ENCODE measurements at regions not wholly inside any gene's neighbourhood (a gene's known extent, or its start where the extent isn't known, plus 50 kb on each side); places are given as distances from the start of the nearest gene placed in this dataset.

DNA sequence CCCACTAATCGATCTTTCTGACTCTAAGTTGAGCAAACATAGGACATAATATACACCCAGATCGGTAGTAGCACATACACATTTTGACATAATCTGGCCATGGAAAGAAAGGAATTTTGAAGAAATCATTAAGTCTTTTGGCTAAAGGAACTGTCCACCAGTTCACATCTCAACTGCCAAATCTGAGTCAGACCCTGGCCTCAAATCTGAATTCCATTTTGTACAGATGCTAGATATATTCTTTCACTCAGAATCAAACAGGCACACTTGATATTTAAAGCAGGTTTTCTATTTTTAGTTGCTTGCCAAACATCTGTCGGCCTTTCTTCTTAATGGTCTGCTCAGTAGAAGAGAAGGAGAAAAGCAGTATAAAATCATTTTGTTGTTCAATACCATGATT lies 281.8 kb downstream of the BARHL2 start:
- no peaks in the 10 kb centered on the region for H3K9me3 Mint-ChIP-seq
- ATAC-seq (replicated peaks) = no peak
- H3K36me3 Mint-ChIP-seq (ENCODE audit: low read depth) = no peaks in the 10 kb centered on the region
- H3K27ac Mint-ChIP-seq = no peak overlapping the region
- no peaks in the 10 kb centered on the region for H3K27me3 Mint-ChIP-seq
- H3K4me3 Mint-ChIP-seq = no peak overlapping the region
- H3K4me1 Mint-ChIP-seq = no peaks in the 10 kb centered on the region

DNA sequence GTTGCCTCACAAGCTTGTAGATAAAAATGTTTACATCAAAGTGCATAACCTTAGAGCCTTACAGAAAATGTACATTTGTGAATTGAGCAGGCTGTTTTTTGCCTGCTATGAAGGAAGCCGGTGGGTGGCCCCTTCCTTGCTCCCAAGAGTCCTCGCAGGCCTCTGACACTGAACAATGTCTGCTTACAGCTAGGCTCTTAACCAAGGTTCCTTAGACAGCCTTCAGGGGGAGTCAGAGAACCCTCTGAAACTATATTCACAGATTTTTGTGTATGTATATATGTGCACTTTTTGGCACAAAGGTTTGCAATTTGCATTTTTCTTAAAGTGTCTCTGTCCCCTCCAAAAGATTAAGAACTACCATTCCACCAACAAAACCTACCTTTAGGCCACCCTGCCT lies 282.6 kb downstream of the BARHL2 start:
- no peak overlapping the region for H3K27ac Mint-ChIP-seq
- no peaks in the 10 kb centered on the region for H3K36me3 Mint-ChIP-seq (ENCODE audit: low read depth)
- H3K9me3 Mint-ChIP-seq = no peaks in the 10 kb centered on the region
- H3K27me3 Mint-ChIP-seq = no peaks in the 10 kb centered on the region
- ATAC-seq (replicated peaks) = no peak
- no peak overlapping the region for H3K4me3 Mint-ChIP-seq
- no peaks in the 10 kb centered on the region for H3K4me1 Mint-ChIP-seq

DNA sequence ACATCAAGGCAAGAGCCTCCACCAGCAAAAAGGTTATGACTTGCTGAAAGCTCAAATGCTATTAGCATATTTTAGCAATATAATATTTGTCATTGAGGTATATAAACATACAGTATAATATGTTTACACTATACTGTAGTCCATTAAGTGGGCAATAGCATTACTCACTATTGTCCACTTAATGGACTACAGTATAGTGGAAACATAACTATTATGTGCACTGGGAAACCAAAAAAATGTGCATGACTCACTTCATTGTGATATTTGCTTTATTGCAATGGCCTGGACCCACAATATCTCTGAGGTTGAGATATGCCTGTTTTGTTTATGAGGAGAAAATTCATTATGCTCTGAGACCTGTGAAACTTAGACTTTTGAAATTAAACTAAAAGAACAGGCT lies 300.0 kb downstream of the BARHL2 start:
- ATAC-seq (replicated peaks) = no peak
- Mint-ChIP-seq H3K4me1 (no peaks in the 10 kb centered on the region), H3K9me3 (no peaks in the 10 kb centered on the region), H3K4me3 (no peak overlapping the region), H3K27me3 (no peaks in the 10 kb centered on the region), H3K36me3 (ENCODE audit: low read depth) (no peaks in the 10 kb centered on the region), H3K27ac (no peak overlapping the region)

DNA sequence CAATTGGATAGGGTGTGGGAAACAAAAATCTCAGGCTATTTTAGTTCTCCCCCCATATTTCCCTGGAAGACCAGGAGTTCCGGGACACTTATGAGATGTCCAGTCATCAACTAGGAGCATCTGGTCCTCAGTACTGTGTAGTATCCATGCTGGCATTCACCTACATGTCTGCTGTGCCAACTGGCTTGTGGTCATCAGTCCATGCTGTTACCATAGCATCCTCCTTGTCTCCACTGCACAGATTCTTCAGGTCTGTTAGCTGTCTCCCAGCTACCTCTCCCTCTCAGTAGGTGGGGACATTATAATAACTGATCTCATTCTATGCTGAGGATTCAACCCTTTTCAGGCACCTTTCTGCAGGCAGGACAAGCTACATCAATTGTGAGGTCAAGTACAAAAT lies 302.9 kb downstream of the BARHL2 start:
- H3K36me3 Mint-ChIP-seq (ENCODE audit: low read depth) = no peaks in the 10 kb centered on the region

DNA sequence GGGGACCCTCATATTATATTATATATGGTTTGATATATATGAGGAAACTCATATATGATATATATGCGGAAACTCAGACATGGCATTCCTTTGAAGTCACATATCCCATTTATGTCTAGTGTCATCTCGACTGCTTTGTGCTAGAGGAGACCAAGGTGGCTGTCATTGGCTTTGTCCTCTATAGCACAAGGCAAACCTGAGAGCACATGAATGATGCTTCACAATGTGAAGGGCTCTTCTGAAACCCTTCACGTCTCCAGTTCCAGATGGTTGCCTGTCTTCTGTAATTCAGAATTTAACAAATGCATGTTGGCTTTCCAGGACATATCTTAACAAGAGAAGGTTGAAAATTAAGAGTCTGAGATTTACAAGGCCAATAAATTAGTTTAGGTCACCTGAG lies 303.6 kb downstream of the BARHL2 start:
- H3K27ac Mint-ChIP-seq = no peak overlapping the region
- H3K36me3 Mint-ChIP-seq (ENCODE audit: low read depth) = no peaks in the 10 kb centered on the region
- no peaks in the 10 kb centered on the region for H3K4me1 Mint-ChIP-seq
- H3K4me3 Mint-ChIP-seq = no peak overlapping the region
- peaks cover 5% of the 10 kb centered on the region for H3K27me3 Mint-ChIP-seq
- no peak for ATAC-seq (replicated peaks)
- no peaks in the 10 kb centered on the region for H3K9me3 Mint-ChIP-seq

More for the DNA sequence above, 302.9 kb downstream of the BARHL2 start:
- H3K4me3 Mint-ChIP-seq = no peak overlapping the region
- ATAC-seq (replicated peaks) = no peak
- no peak overlapping the region for H3K27ac Mint-ChIP-seq
- H3K9me3 Mint-ChIP-seq = no peaks in the 10 kb centered on the region
- H3K4me1 Mint-ChIP-seq = no peaks in the 10 kb centered on the region
- peaks cover 5% of the 10 kb centered on the region for H3K27me3 Mint-ChIP-seq

DNA sequence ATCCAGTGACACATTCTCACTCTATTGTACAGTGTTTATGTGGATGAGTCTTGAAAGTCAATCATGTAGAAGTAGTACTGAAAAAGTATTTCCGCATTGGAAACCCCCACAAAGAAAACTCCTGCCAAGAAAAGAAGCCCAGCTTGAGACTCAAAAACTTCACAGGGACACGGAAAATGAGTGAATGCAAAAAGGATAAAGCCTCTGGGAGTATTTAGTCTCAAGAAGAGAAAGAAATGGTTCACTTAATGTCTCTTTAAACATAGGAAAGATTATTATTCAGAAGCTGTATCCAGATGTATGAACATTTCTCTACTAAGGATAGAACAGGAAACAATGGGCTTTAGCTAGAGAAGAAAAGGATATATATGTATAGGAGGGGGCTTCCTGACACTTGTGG lies 304.5 kb downstream of the BARHL2 start:
- H3K27ac Mint-ChIP-seq = no peak overlapping the region
- ATAC-seq (replicated peaks) = no peak
- peaks cover 5% of the 10 kb centered on the region for H3K27me3 Mint-ChIP-seq
- no peak overlapping the region for H3K4me3 Mint-ChIP-seq
- no peaks in the 10 kb centered on the region for H3K9me3 Mint-ChIP-seq
- H3K4me1 Mint-ChIP-seq = no peaks in the 10 kb centered on the region
- no peaks in the 10 kb centered on the region for H3K36me3 Mint-ChIP-seq (ENCODE audit: low read depth)

DNA sequence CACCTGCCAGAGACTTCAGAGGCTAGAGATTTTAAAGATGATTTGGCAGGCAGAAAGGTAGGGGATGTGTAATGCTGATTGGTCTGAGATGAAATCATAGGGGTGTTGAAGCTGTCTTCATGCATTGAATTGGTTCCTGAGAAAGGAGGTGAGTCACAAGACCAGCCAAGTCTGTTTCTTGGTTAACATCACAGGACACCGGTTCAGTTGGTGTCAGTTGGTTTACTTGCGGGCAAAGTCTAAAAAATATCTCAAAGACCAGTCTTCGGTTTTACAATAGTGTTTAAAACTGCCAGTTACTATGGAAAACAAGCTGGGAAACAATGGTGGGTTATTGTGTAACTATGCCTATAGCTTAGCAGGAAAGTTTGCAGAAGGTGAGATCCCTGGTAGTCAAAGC lies 305.9 kb downstream of the BARHL2 start:
- no peaks in the 10 kb centered on the region for H3K36me3 Mint-ChIP-seq (ENCODE audit: low read depth)
- ATAC-seq (replicated peaks) = no peak
- H3K4me1 Mint-ChIP-seq = no peaks in the 10 kb centered on the region
- H3K9me3 Mint-ChIP-seq = no peaks in the 10 kb centered on the region
- H3K27me3 Mint-ChIP-seq = peaks cover 5% of the 10 kb centered on the region
- no peak overlapping the region for H3K27ac Mint-ChIP-seq
- H3K4me3 Mint-ChIP-seq = no peak overlapping the region

DNA sequence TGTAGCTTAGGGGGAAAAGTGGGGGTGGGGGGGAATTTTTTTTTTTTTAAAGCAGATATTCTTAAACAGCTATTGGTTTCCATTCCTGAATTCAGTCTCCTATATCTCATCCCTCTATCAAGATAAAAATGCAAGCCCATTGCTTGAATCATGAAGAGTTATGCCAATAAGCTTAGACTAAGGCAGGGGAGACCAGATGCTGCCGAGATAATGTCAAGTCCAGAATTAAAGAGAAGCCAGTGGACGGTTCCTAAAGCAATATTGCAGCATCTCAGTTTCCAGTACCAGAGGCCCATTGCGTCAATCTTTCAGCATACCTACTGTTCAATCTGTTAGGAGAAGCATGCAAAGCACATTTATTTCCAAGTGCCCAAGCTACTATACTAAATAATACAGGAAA lies 309.4 kb downstream of the BARHL2 start:
- no peak overlapping the region for H3K27ac Mint-ChIP-seq
- H3K36me3 Mint-ChIP-seq (ENCODE audit: low read depth) = no peaks in the 10 kb centered on the region
- H3K27me3 Mint-ChIP-seq = peaks cover 9% of the 10 kb centered on the region
- H3K4me1 Mint-ChIP-seq = no peaks in the 10 kb centered on the region
- no peak overlapping the region for H3K4me3 Mint-ChIP-seq
- no peak for ATAC-seq (replicated peaks)
- H3K9me3 Mint-ChIP-seq = no peaks in the 10 kb centered on the region

DNA sequence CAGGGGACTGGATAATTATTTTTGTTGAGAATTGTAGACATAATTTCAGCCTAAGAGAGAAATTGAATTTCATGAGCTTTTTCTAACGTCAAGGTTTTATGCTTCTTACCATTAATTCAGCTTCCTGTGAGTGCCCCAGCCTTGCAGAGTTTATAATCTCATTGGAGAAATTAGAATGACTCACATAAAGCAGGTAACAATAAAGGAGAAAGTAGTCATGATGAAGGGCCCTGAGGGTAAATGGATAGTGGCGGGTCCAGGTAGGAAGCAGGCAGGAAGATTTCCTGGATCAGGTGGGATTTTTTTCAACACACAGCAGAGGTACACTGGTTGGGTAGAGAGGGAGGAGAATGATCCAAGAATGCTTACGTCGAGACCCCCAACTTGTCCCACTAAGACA lies 311.4 kb downstream of the BARHL2 start:
- H3K27ac Mint-ChIP-seq = no peak overlapping the region
- H3K4me1 Mint-ChIP-seq = no peaks in the 10 kb centered on the region
- no peaks in the 10 kb centered on the region for H3K36me3 Mint-ChIP-seq (ENCODE audit: low read depth)
- H3K4me3 Mint-ChIP-seq = no peak overlapping the region
- peaks cover 7% of the 10 kb centered on the region for H3K27me3 Mint-ChIP-seq
- ATAC-seq (replicated peaks) = no peak
- no peaks in the 10 kb centered on the region for H3K9me3 Mint-ChIP-seq

DNA sequence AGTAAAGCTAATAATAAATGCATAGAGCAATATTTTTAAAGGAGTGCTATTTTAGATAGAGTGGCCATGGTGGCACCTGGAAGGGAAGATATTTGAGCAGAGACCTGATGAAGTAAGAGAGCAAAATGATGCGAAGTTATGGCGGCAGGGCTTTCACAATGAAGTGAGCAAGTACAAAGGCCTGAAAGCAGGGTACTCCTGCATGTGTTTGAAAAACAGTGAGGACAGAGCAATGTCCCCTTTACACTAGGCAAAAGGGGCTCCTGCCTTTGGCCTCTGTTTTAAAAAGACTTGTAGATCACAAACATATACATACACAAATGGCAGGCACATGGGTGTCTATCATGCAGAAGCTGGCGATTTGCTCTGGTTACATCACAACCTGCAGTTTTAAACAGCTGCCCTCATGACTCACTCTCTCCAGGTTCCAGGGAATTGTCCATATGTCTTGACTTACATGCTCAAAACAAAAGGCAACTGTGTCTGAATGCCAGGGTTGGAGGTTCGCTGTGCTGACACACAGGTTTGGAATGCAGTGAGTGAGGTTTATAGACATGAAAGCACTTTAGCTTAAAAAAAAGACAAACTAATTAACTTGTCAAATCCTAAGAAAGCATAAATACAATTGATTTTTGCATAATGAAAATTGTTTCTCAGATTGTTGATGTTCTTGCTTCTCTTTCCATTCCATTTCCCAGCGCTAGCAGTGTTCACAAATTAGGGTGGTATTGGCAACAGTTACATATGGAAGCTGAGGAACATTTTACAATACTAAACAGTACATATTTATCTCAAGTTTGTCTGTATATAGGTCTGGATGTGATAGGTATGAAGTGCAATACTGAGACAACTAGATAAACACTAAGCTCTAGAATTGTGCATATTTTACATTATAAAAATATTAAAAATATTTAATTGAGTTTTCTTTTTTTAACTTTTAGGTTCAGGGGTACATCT lies 313.9 kb downstream of the BARHL2 start:
- Mint-ChIP-seq H3K27me3 (peaks cover 7% of the 10 kb centered on the region), H3K9me3 (no peaks in the 10 kb centered on the region), H3K4me3 (no peak overlapping the region), H3K36me3 (ENCODE audit: low read depth) (no peaks in the 10 kb centered on the region), H3K4me1 (no peaks in the 10 kb centered on the region), H3K27ac (no peak overlapping the region)
- ATAC-seq (replicated peaks) = no peak

DNA sequence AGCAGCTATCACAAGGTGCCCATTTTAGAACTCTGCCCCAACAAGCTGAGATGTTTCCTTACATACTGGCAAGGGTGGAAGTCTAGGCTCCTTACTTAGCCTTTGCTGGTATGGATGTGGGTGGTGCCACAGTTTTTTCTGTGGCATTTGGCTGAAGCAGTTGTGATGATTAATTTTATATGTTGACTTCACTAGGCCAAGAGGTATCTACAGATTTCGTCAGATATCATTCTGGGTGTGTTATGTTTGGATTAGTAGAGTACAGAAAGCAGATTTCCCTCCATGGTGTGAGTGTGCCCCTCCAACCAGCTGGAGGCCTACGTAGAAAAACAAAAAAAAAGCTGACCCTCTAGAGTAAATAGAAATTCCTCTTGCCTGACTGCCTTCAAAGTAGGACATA lies 317.0 kb downstream of the BARHL2 start:
- Mint-ChIP-seq H3K9me3 (no peaks in the 10 kb centered on the region), H3K36me3 (ENCODE audit: low read depth) (no peaks in the 10 kb centered on the region), H3K27me3 (peaks cover 3% of the 10 kb centered on the region), H3K27ac (no peak overlapping the region), H3K4me1 (no peaks in the 10 kb centered on the region), H3K4me3 (no peak overlapping the region)
- ATAC-seq (replicated peaks) = no peak

DNA sequence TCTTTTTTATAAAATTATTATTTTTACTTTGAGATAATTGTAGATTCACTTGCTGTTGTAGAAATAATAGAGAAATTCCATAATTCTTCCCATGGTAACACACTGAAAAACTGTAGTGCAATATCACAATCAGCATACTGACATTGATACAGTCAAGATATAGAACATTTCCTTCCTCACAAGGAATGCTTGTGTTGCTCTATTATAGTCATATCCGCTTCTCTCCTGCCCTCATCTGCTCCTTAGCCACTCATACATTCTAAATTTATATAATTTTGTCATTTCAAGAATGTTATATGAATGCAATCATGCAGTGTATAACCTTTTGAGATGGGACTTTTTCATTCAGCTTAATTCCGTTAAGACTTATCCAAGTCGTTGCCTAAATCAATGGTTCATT lies 320.2 kb downstream of the BARHL2 start:
- peaks cover 3% of the 10 kb centered on the region for H3K27me3 Mint-ChIP-seq
- no peak for ATAC-seq (replicated peaks)
- H3K36me3 Mint-ChIP-seq (ENCODE audit: low read depth) = no peaks in the 10 kb centered on the region
- H3K27ac Mint-ChIP-seq = no peak overlapping the region
- H3K9me3 Mint-ChIP-seq = no peaks in the 10 kb centered on the region
- no peaks in the 10 kb centered on the region for H3K4me1 Mint-ChIP-seq
- H3K4me3 Mint-ChIP-seq = no peak overlapping the region

DNA sequence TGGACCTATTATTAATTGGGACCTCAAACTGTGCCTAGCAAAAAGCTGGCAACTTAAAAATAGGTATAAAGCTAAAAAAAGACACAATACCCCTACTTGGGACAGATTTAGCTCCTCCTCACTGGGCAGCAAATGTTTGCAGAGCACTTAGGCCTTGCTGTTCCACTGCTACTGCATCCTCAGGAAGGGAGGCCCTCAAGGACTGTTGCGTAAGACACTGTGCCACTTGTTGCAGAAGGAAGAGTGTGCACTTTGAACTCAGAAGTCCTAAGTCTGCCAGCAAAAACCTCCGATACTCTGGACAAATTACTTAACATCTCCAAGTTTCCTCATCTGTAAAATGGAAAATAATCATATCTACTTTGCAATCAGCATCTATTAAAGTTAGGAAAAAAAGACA lies 322.9 kb downstream of the BARHL2 start:
- H3K4me3 Mint-ChIP-seq = no peak overlapping the region
- no peaks in the 10 kb centered on the region for H3K4me1 Mint-ChIP-seq
- H3K36me3 Mint-ChIP-seq (ENCODE audit: low read depth) = no peaks in the 10 kb centered on the region
- no peaks in the 10 kb centered on the region for H3K9me3 Mint-ChIP-seq
- H3K27ac Mint-ChIP-seq = no peak overlapping the region
- H3K27me3 Mint-ChIP-seq = no peaks in the 10 kb centered on the region
- no peak for ATAC-seq (replicated peaks)

DNA sequence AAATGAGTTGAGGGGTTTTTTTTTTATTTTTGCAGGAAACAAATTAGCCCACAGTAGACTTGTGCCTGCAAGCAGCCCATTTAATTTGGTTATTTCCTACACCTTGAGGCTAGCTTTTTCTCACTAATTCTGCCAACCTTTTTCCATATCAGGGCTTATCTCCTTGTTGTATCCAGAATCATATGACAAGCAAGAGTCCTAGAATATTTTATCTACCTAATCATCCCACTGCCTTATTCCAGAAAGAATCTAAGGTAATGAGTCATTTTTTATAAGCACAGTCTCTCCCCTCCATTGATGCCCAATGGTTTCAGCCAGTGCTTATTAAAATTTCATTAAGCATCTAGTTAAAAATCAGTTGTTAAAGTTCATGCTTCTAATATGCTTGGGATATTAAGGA lies 324.1 kb downstream of the BARHL2 start:
- Mint-ChIP-seq H3K27me3 (peaks cover 3% of the 10 kb centered on the region), H3K36me3 (ENCODE audit: low read depth) (no peaks in the 10 kb centered on the region), H3K27ac (no peak overlapping the region), H3K4me1 (no peaks in the 10 kb centered on the region), H3K4me3 (no peak overlapping the region), H3K9me3 (no peaks in the 10 kb centered on the region)
- ATAC-seq (replicated peaks) = no peak

DNA sequence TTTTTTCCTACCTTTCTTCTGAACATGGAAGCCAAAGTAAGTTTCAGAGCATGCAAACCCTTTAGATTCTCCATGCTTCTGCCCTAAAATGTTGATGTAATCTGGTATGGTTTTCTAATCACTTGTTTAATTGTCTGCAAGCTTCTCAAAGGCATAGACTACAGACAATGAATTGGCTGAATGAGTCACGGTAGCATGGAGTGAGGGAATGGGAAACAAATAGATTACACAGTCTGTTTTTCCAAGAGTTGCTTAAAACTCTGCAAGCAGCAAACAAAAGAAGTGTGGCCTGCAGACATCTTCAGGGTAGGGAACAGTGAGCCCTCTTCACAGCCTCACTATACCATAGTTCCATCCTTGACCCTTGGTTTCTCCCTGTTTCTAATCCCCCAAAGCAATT lies 326.0 kb downstream of the BARHL2 start:
- Mint-ChIP-seq H3K9me3 (no peaks in the 10 kb centered on the region), H3K4me3 (no peak overlapping the region), H3K36me3 (ENCODE audit: low read depth) (no peaks in the 10 kb centered on the region), H3K27me3 (peaks cover 4% of the 10 kb centered on the region), H3K4me1 (no peaks in the 10 kb centered on the region), H3K27ac (no peak overlapping the region)
- no peak for ATAC-seq (replicated peaks)

Measured in activated T-helper 17 cell treated with anti-CD3 and anti-CD28 coated beads, Interleukin-2, amount 50 U/mL, for 72 hours (primary cell).